HCT116 (cell line): ENCODE measurements at regions not wholly inside any gene's neighbourhood (a gene's known extent, or its start where the extent isn't known, plus 50 kb on each side); places are given as distances from the start of the nearest gene placed in this dataset.
A peak's percentile ranks its signal among the peaks of the same experiment; 100 is the strongest.

Experiments used
- ATAC-seq: fragments of 200-7000 bp; cut with Tn5 transposase; 2 replicates; pipeline ENCODE4 v1.9.1; 2020; ENCODE audit warnings: mild to moderate bottlenecking, moderate library complexity
- BruUV-seq: library from RNA; stranded (reverse); fragments of 400-500 nt; replicated peaks from 2 replicates; lab custom pipeline; 2021; lab: Mats Ljungman, UMichigan
- CTCF ChIA-PET: fragments of 300-600 bp; sonication (Branson Sonifier 250); formaldehyde crosslinking; loops from one replicate; lab custom pipeline; 2021; ENCODE audit warnings: antibody characterized with exemption; lab: Charles Lee
- POLR2A ChIA-PET: fragments of 300-600, 350-600 bp; sonication (Branson Sonifier 250); formaldehyde crosslinking; loops from one replicate; lab custom pipeline; 2021; ENCODE audit warnings: antibody characterized with exemption; lab: Charles Lee
- RAD21 ChIA-PET, 2 experiments: fragments of 300-600 bp; sonication (Branson Sonifier 250); formaldehyde crosslinking; loops; one replicate each; lab custom pipeline; 2023; ENCODE audit warnings: low total read pairs in 2 of 2; ENCODE audit not compliant: uncharacterized antibody in 2 of 2, unreplicated experiment in 2 of 2, low non-redundant PET in 1 of 2; lab: Charles Lee
- DNase-seq: peaks from one replicate; pipeline ENCODE4 v3.0.0-alpha.2; 2010; ENCODE audit warnings: low read depth, low spot score
- H2AFZ ChIP-seq: fragments of 200-600 bp; shearing (Covaris generic), sonication (generic); 2 replicates; pipeline ENCODE4 v1.6.1; 2017; ENCODE audit warnings: low read depth, mixed run types, mixed read lengths, antibody characterized with exemption, low read length; ENCODE audit not compliant: poor library complexity, severe bottlenecking
- H3K27ac ChIP-seq: 2 replicates; pipeline ENCODE4 v1.5.1; 2012; ENCODE audit warnings: low read depth, low read length
- H3K27me3 ChIP-seq: fragments of 200-600 bp; sonication (generic); 2 replicates; pipeline ENCODE4 v1.6.1; 2016; ENCODE audit warnings: mixed run types, low read length, mixed read lengths; ENCODE audit not compliant: insufficient read depth
- H3K36me3 ChIP-seq, 2 experiments: fragments of 200-500 bp in 1 of 2; fragments of 200-600 bp in 1 of 2; sonication (Bioruptor generic) in 1 of 2; sonication (generic) in 1 of 2; 2 replicates each; pipeline versions ENCODE4 v1.5.1 to v1.6.1; 2014 to 2016; ENCODE audit warnings: low read length in 2 of 2, inconsistent platforms in 1 of 2, mixed read lengths in 1 of 2, mixed run types in 1 of 2; ENCODE audit not compliant: insufficient read depth in 2 of 2, control insufficient read depth in 1 of 2
- H3K4me1 ChIP-seq, 2 experiments: fragments of 200-600 bp in 1 of 2; sonication (generic) in 1 of 2; 2 replicates each; pipeline versions ENCODE4 v1.5.1 to v1.6.1; 2012 to 2017; ENCODE audit warnings: low read length in 2 of 2, inconsistent platforms in 1 of 2, mild to moderate bottlenecking in 1 of 2, mixed read lengths in 1 of 2, mixed run types in 1 of 2, moderate library complexity in 1 of 2; ENCODE audit not compliant: insufficient read depth in 2 of 2, control insufficient read depth in 1 of 2
- H3K4me2 ChIP-seq: fragments of 200-600 bp; sonication (generic); 2 replicates; pipeline ENCODE4 v1.6.1; 2017; ENCODE audit warnings: mixed run types, low read length, mixed read lengths
- H3K4me3 ChIP-seq, 2 experiments: fragments of 200-600 bp in 1 of 2; sonication (generic) in 1 of 2; replicated peaks in 1 of 2; 2 replicates each; pipeline ENCODE4 v1.5.1; 2011 to 2016; ENCODE audit warnings: low read length in 2 of 2, control low read depth in 1 of 2, low read depth in 1 of 2, mild to moderate bottlenecking in 1 of 2, mixed read lengths in 1 of 2, mixed run types in 1 of 2
- H3K79me2 ChIP-seq: fragments of 200-600 bp; sonication (generic); 2 replicates; pipeline ENCODE4 v1.6.1; 2017; ENCODE audit warnings: mild to moderate bottlenecking, mixed run types, low read length, moderate library complexity, mixed read lengths; ENCODE audit not compliant: insufficient read depth
- H3K9ac ChIP-seq: fragments of 200-600 bp; sonication (generic); 2 replicates; pipeline ENCODE4 v1.6.1; 2016; ENCODE audit warnings: low read length, mixed read lengths
- H3K9me2 ChIP-seq: fragments of 200-600 bp; sonication (generic), shearing (Covaris generic); 2 replicates; pipeline ENCODE4 v1.6.1; 2017; ENCODE audit warnings: mixed run types, mild to moderate bottlenecking, moderate library complexity; ENCODE audit not compliant: insufficient read depth
- H3K9me3 ChIP-seq, 2 experiments: fragments of 200-500 bp in 1 of 2; fragments of 200-600 bp in 1 of 2; sonication (Bioruptor generic) in 1 of 2; sonication (generic) in 1 of 2; 2 replicates each; pipeline ENCODE4 v1.6.1; 2014 to 2017; ENCODE audit warnings: low read length in 2 of 2, mixed read lengths in 2 of 2, inconsistent platforms in 1 of 2, low read depth in 1 of 2, mild to moderate bottlenecking in 1 of 2, mixed run types in 1 of 2, moderate library complexity in 1 of 2; ENCODE audit not compliant: control insufficient read depth in 1 of 2, insufficient read depth in 1 of 2
- H4K20me1 ChIP-seq: fragments of 200-600 bp; sonication (generic), shearing (Covaris generic); 2 replicates; pipeline ENCODE4 v1.6.1; 2017; ENCODE audit warnings: mixed run types, mild to moderate bottlenecking, moderate library complexity; ENCODE audit not compliant: insufficient read depth
- CEBPB ChIP-seq: IDR thresholded peaks from 2 replicates; pipeline ENCODE4 v1.6.1; 2012; ENCODE audit warnings: low read depth
- CTCF ChIP-seq, 3 experiments: fragments of 200-600 bp in 1 of 3; sonication (generic) in 1 of 3; IDR thresholded peaks in 2 of 3; conservative IDR thresholded peaks in 1 of 3; 2 replicates each; pipeline ENCODE4 v1.5.1; 2012 to 2017; ENCODE audit warnings: low read depth in 2 of 3, low read length in 2 of 3, antibody characterized with exemption in 1 of 3, borderline replicate concordance in 1 of 3, control low read depth in 1 of 3, mild to moderate bottlenecking in 1 of 3, mixed read lengths in 1 of 3, mixed run types in 1 of 3, moderate library complexity in 1 of 3; ENCODE audit not compliant: insufficient read depth in 1 of 3
- EGR1 ChIP-seq: IDR thresholded peaks from 2 replicates; pipeline ENCODE4 v1.6.1; 2012; ENCODE audit warnings: low read depth
- EZH2 ChIP-seq: fragments of 200-600 bp; sonication (generic); IDR thresholded peaks from 2 replicates; pipeline ENCODE4 v1.6.1; 2017; ENCODE audit warnings: antibody characterized with exemption, mixed run types
- FOSL1 ChIP-seq: IDR thresholded peaks from 2 replicates; pipeline ENCODE4 v1.6.1; 2012; ENCODE audit warnings: low read depth
- JUND ChIP-seq: IDR thresholded peaks from 2 replicates; pipeline ENCODE4 v1.6.1; 2012
- RAD21 ChIP-seq: IDR thresholded peaks from 2 replicates; pipeline ENCODE4 v1.6.1; 2012; ENCODE audit warnings: low read depth, mild to moderate bottlenecking
- REST ChIP-seq: IDR thresholded peaks from 2 replicates; pipeline ENCODE4 v1.6.1; 2012; ENCODE audit warnings: low read depth
- SIN3A ChIP-seq: IDR thresholded peaks from 2 replicates; pipeline ENCODE4 v1.6.1; 2012; ENCODE audit warnings: low read depth
- YY1 ChIP-seq: IDR thresholded peaks from 2 replicates; pipeline ENCODE4 v1.6.1; 2011; ENCODE audit warnings: low read length, low read depth, moderate library complexity, mild to moderate bottlenecking; ENCODE audit not compliant: insufficient replicate concordance; ENCODE audit errors: extremely low read depth
- intact Hi-C: fragments of 100-400 bp; cut with micrococcal nuclease; formaldehyde crosslinking; loops from 2 replicates; pipeline ENCODE4 v1.10.0; 2022

- TF ChIP-seq REST: no peak
- no peak for TF ChIP-seq CEBPB
- no peak for TF ChIP-seq EGR1
- TF ChIP-seq SIN3A: peak; percentile 88
- peak; percentile 64 for TF ChIP-seq YY1
Measured at GRCh38 chr14:97180304-97181200, 383.4 kb downstream of the VRK1 start (continued).

- no peak overlapping the region for H3K4me2 ChIP-seq
- H4K20me1 ChIP-seq: no peaks in the 10 kb centered on the region
- no peaks in the 10 kb centered on the region for H3K9me3 ChIP-seq
- no peaks in the 10 kb centered on the region for H3K9me2 ChIP-seq
- intact Hi-C loops: loop anchor here (1.0 to 10.0 kb wide), 3 partner anchors 88 to 530 kb away; no protein-coding TSS in a partner anchor
- POLR2A ChIA-PET: no interaction called here
- H3K27ac ChIP-seq: no peak overlapping the region
- TF ChIP-seq FOSL1 (no peak), CTCF (IDR thresholded peaks at IDR 0.05 in 2 of 3, conservative IDR thresholded peaks at IDR 0.05 in 1 of 3; ENCODE audit: borderline replicate concordance in 1 of 3, insufficient read depth in 1 of 3, low read depth in 2 of 3, low read length in 2 of 3) (peak; percentile 59 to 68 (median 61); a peak in 5 of 6 replicates), RAD21 (peak; percentile 79), EZH2 (no peak), JUND (no peak)
- DNase-seq: no peak
- H3K36me3 ChIP-seq: no peaks in the 10 kb centered on the region
- RAD21 ChIA-PET: interaction anchor here (0.6 to 0.7 kb wide), 2 partner anchors 113 to 345 kb away, joined by 3 to 4 read pairs; no protein-coding TSS in a partner anchor
- no peak overlapping the region for H3K4me3 ChIP-seq
- H3K79me2 ChIP-seq: no peaks in the 10 kb centered on the region
- peak overlapping the region; percentile 39 for H2AFZ ChIP-seq
- BruUV-seq: no TSS peak
- ATAC-seq: peak; percentile 45
- CTCF ChIA-PET: interaction anchor here (1.0 to 1.4 kb wide), 4 partner anchors 8 to 115 kb away, joined by 3 to 5 read pairs (median 4); no protein-coding TSS in a partner anchor
- H3K9ac ChIP-seq: no peak overlapping the region
- H3K27me3 ChIP-seq: no peaks in the 10 kb centered on the region
- peaks cover 8 to 16% of the 10 kb centered on the region in 2 experiments for H3K4me1 ChIP-seq
Measured at GRCh38 chr14:97185186-97185585, 388.0 kb downstream of the VRK1 start.
